Mesenchymal stem cell (in vitro differentiated cells and primary cell): ENCODE measurements at regions not wholly inside any gene's neighbourhood (a gene's known extent, or its start where the extent isn't known, plus 50 kb on each side); places are given as distances from the start of the nearest gene placed in this dataset.
A peak's percentile ranks its signal among the peaks of the same experiment; 100 is the strongest.

ENCODE experiments used
- DNase-seq: peaks from one replicate; pipeline ENCODE4 v3.0.0-alpha.2; 2013
- H2AFZ ChIP-seq: one replicate; pipeline ENCODE4 v1.6.1; 2013; ENCODE audit warnings: low read depth, mild to moderate bottlenecking, control low read depth, inconsistent platforms, low read length, moderate library complexity
- H2AK5ac ChIP-seq: 2 replicates; pipeline ENCODE4 v1.6.1; 2013; ENCODE audit warnings: low read length, moderate library complexity, mild to moderate bottlenecking, inconsistent platforms; ENCODE audit not compliant: severe bottlenecking
- H2BK120ac ChIP-seq: one replicate; pipeline ENCODE4 v1.6.1; 2013; ENCODE audit warnings: low read depth, mild to moderate bottlenecking, inconsistent platforms, low read length, moderate library complexity
- H2BK12ac ChIP-seq, 2 experiments: one replicate each; pipeline ENCODE4 v1.6.1; 2013; ENCODE audit warnings: inconsistent platforms in 2 of 2, low read length in 2 of 2, mild to moderate bottlenecking in 2 of 2, moderate library complexity in 2 of 2, control low read depth in 1 of 2
- H2BK15ac ChIP-seq: one replicate; pipeline ENCODE4 v1.6.1; 2013; ENCODE audit warnings: mild to moderate bottlenecking, low read depth, inconsistent platforms; ENCODE audit not compliant: poor library complexity, severe bottlenecking
- H2BK5ac ChIP-seq: 2 replicates; pipeline ENCODE4 v1.6.1; 2013; ENCODE audit warnings: low read depth, mild to moderate bottlenecking, low read length, control low read depth, inconsistent platforms; ENCODE audit not compliant: poor library complexity, severe bottlenecking
- H3K14ac ChIP-seq, 2 experiments: one replicate each; pipeline ENCODE4 v1.6.1; 2013; ENCODE audit warnings: inconsistent platforms in 2 of 2, low read length in 2 of 2, control low read depth in 1 of 2, mild to moderate bottlenecking in 1 of 2, moderate library complexity in 1 of 2
- H3K18ac ChIP-seq, 2 experiments: one replicate each; pipeline ENCODE4 v1.6.1; 2013; ENCODE audit warnings: inconsistent platforms in 2 of 2, low read length in 2 of 2, control low read depth in 1 of 2, low read depth in 1 of 2, mild to moderate bottlenecking in 1 of 2
- H3K23ac ChIP-seq, 2 experiments: one replicate each; pipeline ENCODE4 v1.6.1; 2013; ENCODE audit warnings: inconsistent platforms in 2 of 2, low read length in 2 of 2, mild to moderate bottlenecking in 2 of 2, moderate library complexity in 2 of 2, control low read depth in 1 of 2
- H3K27ac ChIP-seq: 2 replicates; pipeline ENCODE4 v1.5.1; 2013; ENCODE audit warnings: mild to moderate bottlenecking, moderate library complexity, low read length, control low read depth, inconsistent platforms; ENCODE audit not compliant: poor library complexity, severe bottlenecking
- H3K27me3 ChIP-seq, 2 experiments: 2 replicates each; pipeline versions ENCODE4 v1.6.1 to v1.7.0; 2013; ENCODE audit warnings: low read length in 2 of 2, mild to moderate bottlenecking in 2 of 2, moderate library complexity in 2 of 2, control low read depth in 1 of 2, inconsistent platforms in 1 of 2; ENCODE audit not compliant: control insufficient read depth in 1 of 2, insufficient read depth in 1 of 2
- H3K36me3 ChIP-seq, 2 experiments: 2 replicates each; pipeline versions ENCODE4 v1.6.1 to v1.7.0; 2013; ENCODE audit warnings: low read length in 2 of 2, control low read depth in 1 of 2, inconsistent platforms in 1 of 2, low read depth in 1 of 2, mild to moderate bottlenecking in 1 of 2; ENCODE audit not compliant: insufficient read depth in 2 of 2, control insufficient read depth in 1 of 2
- H3K4ac ChIP-seq, 2 experiments: one replicate each; pipeline ENCODE4 v1.6.1; 2013; ENCODE audit warnings: inconsistent platforms in 2 of 2, low read length in 2 of 2, mild to moderate bottlenecking in 2 of 2, moderate library complexity in 2 of 2, control low read depth in 1 of 2, low read depth in 1 of 2
- H3K4me1 ChIP-seq: 2 replicates; pipeline ENCODE4 v1.6.1; 2013; ENCODE audit warnings: low read depth, low read length, control low read depth; ENCODE audit not compliant: control insufficient read depth, insufficient read depth
- H3K4me2 ChIP-seq: 2 replicates; pipeline ENCODE4 v1.6.1; 2013; ENCODE audit warnings: low read length, mild to moderate bottlenecking, inconsistent platforms; ENCODE audit not compliant: poor library complexity, severe bottlenecking
- H3K4me3 ChIP-seq, 2 experiments: 2 replicates each; pipeline versions ENCODE4 v1.5.1 to v1.7.0; 2013; ENCODE audit warnings: low read length in 2 of 2, mild to moderate bottlenecking in 2 of 2, control low read depth in 1 of 2, low read depth in 1 of 2; ENCODE audit not compliant: insufficient read depth in 1 of 2
- H3K79me1 ChIP-seq: replicated peaks from 2 replicates; pipeline ENCODE4 v1.6.1; 2013; ENCODE audit warnings: mild to moderate bottlenecking, control low read depth, low read length, inconsistent platforms; ENCODE audit not compliant: poor library complexity, severe bottlenecking
- H3K9ac ChIP-seq: 2 replicates; pipeline ENCODE4 v1.7.0; 2013; ENCODE audit warnings: mild to moderate bottlenecking, low read length, moderate library complexity
- H3K9me3 ChIP-seq: 2 replicates; pipeline ENCODE4 v1.7.0; 2013; ENCODE audit warnings: mild to moderate bottlenecking, low read length; ENCODE audit not compliant: control insufficient read depth
- H4K8ac ChIP-seq: one replicate; pipeline ENCODE4 v1.6.1; 2013; ENCODE audit warnings: inconsistent platforms, mild to moderate bottlenecking, low read length, moderate library complexity
- H4K91ac ChIP-seq: one replicate; pipeline ENCODE4 v1.6.1; 2013; ENCODE audit warnings: mild to moderate bottlenecking, low read length, inconsistent platforms
- WGBS: methylation state at CpG from one replicate; pipeline ENCODE4 v1.1.7; 2013; ENCODE audit warnings: mixed read lengths; 5-methylcytosine and 5-hydroxymethylcytosine counted together

- H2BK120ac ChIP-seq = no peak overlapping the region
- H3K27me3 ChIP-seq = peaks cover 0 to 4% of the 10 kb centered on the region in 2 experiments
- H3K4me1 ChIP-seq = peaks cover 1% of the 10 kb centered on the region
- no peak overlapping the region for H2AK5ac ChIP-seq
- H2BK12ac ChIP-seq = no peak overlapping the region
- no peak overlapping the region for H3K14ac ChIP-seq
- no peak overlapping the region for H2BK5ac ChIP-seq
- H2BK15ac ChIP-seq = no peak overlapping the region
- no peaks in the 10 kb centered on the region for H3K36me3 ChIP-seq
- H4K8ac ChIP-seq = no peak overlapping the region
- peak overlapping the region; percentile 80 for H3K27ac ChIP-seq
- H3K23ac ChIP-seq = no peak overlapping the region
- no peak overlapping the region for H3K18ac ChIP-seq
- H3K9ac ChIP-seq = peak overlapping the region; percentile 65
- H2AFZ ChIP-seq = no peak overlapping the region
- H3K9me3 ChIP-seq = no peaks in the 10 kb centered on the region
- no peaks in the 10 kb centered on the region for H3K79me1 ChIP-seq
- H3K4me3 ChIP-seq = no peak overlapping the region
- peak; percentile 40 for DNase-seq
- no peak overlapping the region for H3K4ac ChIP-seq
- H4K91ac ChIP-seq = no peak overlapping the region
- H3K4me2 ChIP-seq = no peak overlapping the region
- WGBS = 20% methylated on average over 2 of the region's 3 CpGs
Measured at GRCh38 chrX:20461576-20461975, 194.9 kb upstream of the RPS6KA3 start.

DNA sequence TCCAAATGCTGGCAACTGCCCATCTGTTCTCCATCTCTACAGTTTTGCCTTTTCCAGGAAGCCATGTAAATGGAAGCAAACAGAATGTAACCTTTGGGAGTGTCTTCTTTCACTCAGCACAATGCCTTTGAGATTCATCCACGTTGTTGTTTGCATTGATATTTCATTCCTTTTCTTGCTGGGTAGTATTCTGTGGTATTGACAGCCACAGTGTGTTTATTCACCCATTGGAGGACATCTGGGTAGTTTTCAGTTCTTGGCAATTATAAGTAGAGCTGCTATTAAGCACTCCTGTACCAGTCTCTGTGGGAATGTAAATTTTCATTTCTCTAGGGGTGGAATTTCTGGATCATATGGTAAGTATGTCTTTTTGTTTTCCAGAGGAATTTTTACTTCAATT, 194.3 kb upstream of the RPS6KA3 start:
- Histone ChIP-seq H3K79me1 (no peaks in the 10 kb centered on the region), H3K27ac (peak overlapping the region; percentile 80), H3K14ac (no peak overlapping the region), H2BK15ac (no peak overlapping the region), H3K36me3 (no peaks in the 10 kb centered on the region), H3K4me1 (peaks cover 1% of the 10 kb centered on the region), H2AK5ac (no peak overlapping the region), H3K27me3 (peaks cover 0 to 4% of the 10 kb centered on the region in 2 experiments), H4K91ac (no peak overlapping the region), H3K23ac (no peak overlapping the region), H3K4ac (no peak overlapping the region), H2BK12ac (no peak overlapping the region), H3K9ac (peak overlapping the region; percentile 65), H2AFZ (no peak overlapping the region), H3K4me2 (no peak overlapping the region), H2BK120ac (no peak overlapping the region), H2BK5ac (no peak overlapping the region), H4K8ac (no peak overlapping the region), H3K18ac (no peak overlapping the region), H3K4me3 (no peak overlapping the region), H3K9me3 (no peaks in the 10 kb centered on the region)
- no peak for DNase-seq
- no CpG with 5 or more reads among the region's 1 CpG for WGBS

- 96% methylated on average over 6 of the region's 6 CpGs for WGBS
- H3K79me1 ChIP-seq = no peaks in the 10 kb centered on the region
- H3K4me3 ChIP-seq = no peak overlapping the region
Measured at GRCh38 chrX:20459410-20460350, 193.0 kb upstream of the RPS6KA3 start.

GRCh38 chrX:20456971-20457370, 190.3 kb upstream of the RPS6KA3 start:
- Histone ChIP-seq H2BK15ac (no peak overlapping the region), H4K8ac (no peak overlapping the region), H3K18ac (no peak overlapping the region), H2BK5ac (no peak overlapping the region), H2BK120ac (no peak overlapping the region), H3K4me3 (no peak overlapping the region), H3K79me1 (no peaks in the 10 kb centered on the region), H2BK12ac (no peak overlapping the region), H2AFZ (no peak overlapping the region), H3K14ac (no peak overlapping the region), H3K4ac (no peak overlapping the region), H3K36me3 (no peaks in the 10 kb centered on the region), H3K27me3 (peaks cover 0 to 4% of the 10 kb centered on the region in 2 experiments), H2AK5ac (no peak overlapping the region), H3K9ac (no peak overlapping the region), H3K23ac (no peak overlapping the region), H3K4me1 (peaks cover 1% of the 10 kb centered on the region), H3K27ac (no peak overlapping the region), H4K91ac (no peak overlapping the region), H3K4me2 (no peak overlapping the region), H3K9me3 (no peaks in the 10 kb centered on the region)
- WGBS = no CpG with 5 or more reads among the region's 1 CpG
- DNase-seq = no peak

More at GRCh38 chrX:20459410-20460350, 193.0 kb upstream of the RPS6KA3 start:
- no peak overlapping the region for H3K23ac ChIP-seq
- H3K36me3 ChIP-seq = no peaks in the 10 kb centered on the region
- no peaks in the 10 kb centered on the region for H3K9me3 ChIP-seq
- no peak overlapping the region for H3K4ac ChIP-seq
- H3K27ac ChIP-seq = no peak overlapping the region
- H2BK12ac ChIP-seq = no peak overlapping the region
- H3K18ac ChIP-seq = no peak overlapping the region
- no peak overlapping the region for H2BK5ac ChIP-seq
- no peak overlapping the region for H2BK120ac ChIP-seq
- no peak overlapping the region for H3K14ac ChIP-seq
- no peak overlapping the region for H4K8ac ChIP-seq
- no peak overlapping the region for H2AFZ ChIP-seq
- DNase-seq = no peak
- no peak overlapping the region for H3K4me2 ChIP-seq
- peaks cover 0 to 4% of the 10 kb centered on the region in 2 experiments for H3K27me3 ChIP-seq
- H2AK5ac ChIP-seq = no peak overlapping the region
- no peak overlapping the region for H2BK15ac ChIP-seq
- peaks cover 1% of the 10 kb centered on the region for H3K4me1 ChIP-seq
- H4K91ac ChIP-seq = no peak overlapping the region
- no peak overlapping the region for H3K9ac ChIP-seq
